Esophagus muscularis mucosa (tissue), 4 donors: ENCODE measurements at regions not wholly inside any gene's neighbourhood (a gene's known extent, or its start where the extent isn't known, plus 50 kb on each side); places are given as distances from the start of the nearest gene placed in this dataset.

ENCODE experiments used
- EP300 ChIP-seq: sonication (generic); formaldehyde crosslinking; IDR thresholded peaks from one replicate; pipeline ENCODE4 v1.6.1; 2017; ENCODE audit warnings: antibody characterized with exemption
- POLR2A ChIP-seq: fragments of 450-650 bp; IDR thresholded peaks from one replicate; pipeline ENCODE4 v1.6.1; 2017; ENCODE audit warnings: antibody characterized with exemption, moderate library complexity, mild to moderate bottlenecking, low read depth
- POLR2AphosphoS5 ChIP-seq, 2 donors: sonication (generic); formaldehyde crosslinking; IDR thresholded peaks; one replicate each; pipeline ENCODE4 v1.6.1; 2017; ENCODE audit warnings: antibody characterized with exemption in 2 of 2
- TF ChIP-seq, protein P1 (sequence below), 3 experiments: fragments of 200-600 bp in 2 of 3; fragments of 450-650 bp in 1 of 3; sonication (generic) in 2 of 3; IDR thresholded peaks; one replicate each; pipeline ENCODE4 v1.5.1; 2017 to 2019; ENCODE audit warnings: antibody characterized with exemption in 3 of 3, mild to moderate bottlenecking in 2 of 3, moderate library complexity in 1 of 3

DNA sequence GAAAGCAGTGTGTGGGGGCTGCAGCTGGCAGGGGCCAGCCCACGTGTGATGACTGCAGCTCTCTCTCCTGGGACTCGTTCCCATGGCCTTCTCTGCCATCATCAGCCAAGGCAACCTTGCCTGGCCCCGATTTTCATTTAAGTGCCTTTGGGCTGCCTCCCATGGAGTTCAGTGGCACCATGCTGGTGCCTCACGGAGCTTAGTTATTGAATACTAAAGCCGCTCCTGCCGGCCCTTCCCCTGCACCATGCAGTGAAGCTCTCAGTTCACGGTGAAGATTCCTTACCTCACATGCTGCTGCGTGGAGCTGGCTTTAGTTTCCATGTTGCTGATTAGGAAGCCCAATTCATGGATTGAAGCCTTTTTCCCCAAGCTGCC, 141.5 kb upstream of the EEPD1 start:
- TF ChIP-seq, protein P1, sequence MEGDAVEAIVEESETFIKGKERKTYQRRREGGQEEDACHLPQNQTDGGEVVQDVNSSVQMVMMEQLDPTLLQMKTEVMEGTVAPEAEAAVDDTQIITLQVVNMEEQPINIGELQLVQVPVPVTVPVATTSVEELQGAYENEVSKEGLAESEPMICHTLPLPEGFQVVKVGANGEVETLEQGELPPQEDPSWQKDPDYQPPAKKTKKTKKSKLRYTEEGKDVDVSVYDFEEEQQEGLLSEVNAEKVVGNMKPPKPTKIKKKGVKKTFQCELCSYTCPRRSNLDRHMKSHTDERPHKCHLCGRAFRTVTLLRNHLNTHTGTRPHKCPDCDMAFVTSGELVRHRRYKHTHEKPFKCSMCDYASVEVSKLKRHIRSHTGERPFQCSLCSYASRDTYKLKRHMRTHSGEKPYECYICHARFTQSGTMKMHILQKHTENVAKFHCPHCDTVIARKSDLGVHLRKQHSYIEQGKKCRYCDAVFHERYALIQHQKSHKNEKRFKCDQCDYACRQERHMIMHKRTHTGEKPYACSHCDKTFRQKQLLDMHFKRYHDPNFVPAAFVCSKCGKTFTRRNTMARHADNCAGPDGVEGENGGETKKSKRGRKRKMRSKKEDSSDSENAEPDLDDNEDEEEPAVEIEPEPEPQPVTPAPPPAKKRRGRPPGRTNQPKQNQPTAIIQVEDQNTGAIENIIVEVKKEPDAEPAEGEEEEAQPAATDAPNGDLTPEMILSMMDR (IDR thresholded peaks at IDR 0.05) = no peak
- TF ChIP-seq POLR2A = no peak
- no peak for TF ChIP-seq POLR2AphosphoS5 (IDR thresholded peaks at IDR 0.05)
- no peak for TF ChIP-seq EP300
